Thoracic aorta (tissue), 2 donors: ENCODE measurements at regions not wholly inside any gene's neighbourhood (a gene's known extent, or its start where the extent isn't known, plus 50 kb on each side); places are given as distances from the start of the nearest gene placed in this dataset.

Source experiments
- ATAC-seq: fragments of 150-250 bp; one replicate; pipeline ENCODE4 v1.8.0; 2017; ENCODE audit warnings: low read depth; ENCODE audit not compliant: insufficient number of reproducible peaks, low FRiP score
- DNase-seq: peaks from one replicate; pipeline ENCODE4 v3.0.0-alpha.2; 2020; ENCODE audit warnings: low spot score
- H3K27ac ChIP-seq, 2 donors: fragments of 200-600 bp; sonication (generic); 1 replicate in 1 of 2; 2 replicates in 1 of 2; pipeline ENCODE4 v1.5.1; 2016; ENCODE audit warnings: mild to moderate bottlenecking in 2 of 2, moderate library complexity in 2 of 2
- H3K27me3 ChIP-seq: fragments of 200-600 bp; sonication (generic); replicated peaks from 2 replicates; pipeline ENCODE4 v1.6.0; 2016; ENCODE audit warnings: mild to moderate bottlenecking; ENCODE audit not compliant: insufficient read depth
- H3K36me3 ChIP-seq: fragments of 200-600 bp; sonication (generic); one replicate; pipeline ENCODE4 v1.5.1; 2016
- H3K4me1 ChIP-seq, 2 donors: fragments of 200-600 bp; sonication (generic); 1 replicate in 1 of 2; 2 replicates in 1 of 2; pipeline versions ENCODE4 v1.5.1 to v1.6.0; 2016; ENCODE audit warnings: low read depth in 2 of 2, mild to moderate bottlenecking in 1 of 2; ENCODE audit not compliant: control insufficient read depth in 1 of 2
- H3K4me3 ChIP-seq: fragments of 200-600 bp; sonication (generic); 2 replicates; pipeline ENCODE4 v1.5.1; 2016; ENCODE audit warnings: mild to moderate bottlenecking
- H3K9me3 ChIP-seq: fragments of 200-600 bp; sonication (generic); 2 replicates; pipeline ENCODE4 v1.5.1; 2016
- CTCF ChIP-seq: fragments of 200-600 bp; sonication (generic); IDR thresholded peaks from one replicate; pipeline ENCODE4 v1.5.1; 2019; ENCODE audit warnings: antibody characterized with exemption

GRCh38 chr4:96154676-96155075 is 314.8 kb downstream of the PDHA2 start:
- no peaks in the 10 kb centered on the region for H3K27me3 ChIP-seq
- no peaks in the 10 kb centered on the region for H3K9me3 ChIP-seq
- no peaks in the 10 kb centered on the region for H3K36me3 ChIP-seq
- TF ChIP-seq CTCF: no peak
- H3K4me3 ChIP-seq: no peak overlapping the region
- no peak for DNase-seq
- H3K4me1 ChIP-seq: no peaks in the 10 kb centered on the region
- no peak overlapping the region for H3K27ac ChIP-seq
- no peak for ATAC-seq

- Histone ChIP-seq H3K27me3 (no peaks in the 10 kb centered on the region), H3K9me3 (no peaks in the 10 kb centered on the region), H3K36me3 (no peaks in the 10 kb centered on the region), H3K4me3 (no peak overlapping the region), H3K4me1 (no peaks in the 10 kb centered on the region), H3K27ac (no peak overlapping the region)
- ATAC-seq (no peak), DNase-seq (no peak)
- TF ChIP-seq CTCF: no peak
Observed at GRCh38 chr4:96162636-96163035, 322.7 kb downstream of the PDHA2 start.

GRCh38 chr4:96164814-96165351 is 325.0 kb downstream of the PDHA2 start:
- Histone ChIP-seq H3K4me1 (no peaks in the 10 kb centered on the region), H3K4me3 (no peak overlapping the region), H3K27ac (no peak overlapping the region), H3K9me3 (no peaks in the 10 kb centered on the region), H3K27me3 (no peaks in the 10 kb centered on the region), H3K36me3 (no peaks in the 10 kb centered on the region)
- ATAC-seq (no peak), DNase-seq (no peak)
- no peak for TF ChIP-seq CTCF

GRCh38 chr4:96166806-96167205 is 326.9 kb downstream of the PDHA2 start:
- H3K4me3 ChIP-seq: no peak overlapping the region
- H3K4me1 ChIP-seq: no peaks in the 10 kb centered on the region
- H3K27ac ChIP-seq: no peak overlapping the region
- H3K9me3 ChIP-seq: no peaks in the 10 kb centered on the region
- H3K36me3 ChIP-seq: no peaks in the 10 kb centered on the region
- DNase-seq (no peak), ATAC-seq (no peak)
- H3K27me3 ChIP-seq: no peaks in the 10 kb centered on the region
- no peak for TF ChIP-seq CTCF

GRCh38 chr4:96170198-96170597 is 330.3 kb downstream of the PDHA2 start:
- Histone ChIP-seq H3K36me3 (no peaks in the 10 kb centered on the region), H3K4me3 (no peak overlapping the region), H3K27ac (no peak overlapping the region), H3K27me3 (no peaks in the 10 kb centered on the region), H3K4me1 (no peaks in the 10 kb centered on the region), H3K9me3 (no peaks in the 10 kb centered on the region)
- TF ChIP-seq CTCF: no peak
- ATAC-seq: no peak
- no peak for DNase-seq
